ENCODE measurements at regions not wholly inside any gene's neighbourhood (a gene's known extent, or its start where the extent isn't known, plus 50 kb on each side); places are given as distances from the start of the nearest gene placed in this dataset.

DNA sequence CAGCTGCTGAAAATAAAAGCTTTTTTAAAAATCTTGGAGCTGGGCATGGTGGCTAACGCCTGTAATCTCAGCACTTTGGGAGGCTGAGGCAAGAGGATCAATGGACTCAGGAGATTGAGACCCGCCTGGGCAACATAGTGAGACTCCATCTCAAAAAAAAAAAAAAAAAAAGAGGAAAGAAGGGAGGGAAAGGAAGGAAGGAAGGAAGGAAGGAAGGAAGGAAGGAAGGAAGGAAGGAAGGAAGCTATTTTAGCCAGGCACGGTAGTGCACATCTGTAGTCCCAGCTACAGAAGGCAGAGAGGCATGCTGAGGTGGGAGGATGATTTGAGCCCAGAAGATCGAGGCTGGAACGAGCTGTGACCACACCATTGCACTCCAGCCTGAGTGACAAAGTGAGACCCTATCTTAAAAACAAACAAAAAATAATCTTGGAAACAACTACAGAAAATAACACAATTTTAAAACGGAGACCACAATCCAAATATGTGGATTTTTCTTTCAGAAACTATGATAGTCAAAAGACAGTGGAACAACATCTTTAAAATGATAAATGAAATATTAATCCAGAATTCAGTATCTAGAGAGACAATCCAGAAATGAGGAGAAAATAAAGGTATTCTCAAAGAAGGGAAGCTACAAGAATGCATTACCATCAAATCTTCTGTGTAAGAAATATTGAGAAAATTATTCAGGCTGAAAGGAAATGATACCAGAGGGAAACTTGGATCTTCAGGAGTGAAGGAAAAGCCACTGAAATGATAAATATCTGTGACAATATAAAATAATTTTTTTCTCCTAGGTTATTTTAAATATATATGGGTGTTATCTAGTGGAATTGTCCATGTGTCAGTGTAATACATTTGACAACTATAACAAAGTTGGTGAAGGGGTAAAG lies 182.0 kb downstream of the GPX5 start:
- DNase-seq (ENCODE audit: low spot score) = no peak

- DNase-seq (ENCODE audit: low spot score) = no peak
These were observed 184.0 kb downstream of the GPX5 start for GRCh38 chr6:28709478-28710349.

- no peak for DNase-seq (ENCODE audit: low spot score)
These were observed 184.9 kb downstream of the GPX5 start for GRCh38 chr6:28710466-28711191.

DNA sequence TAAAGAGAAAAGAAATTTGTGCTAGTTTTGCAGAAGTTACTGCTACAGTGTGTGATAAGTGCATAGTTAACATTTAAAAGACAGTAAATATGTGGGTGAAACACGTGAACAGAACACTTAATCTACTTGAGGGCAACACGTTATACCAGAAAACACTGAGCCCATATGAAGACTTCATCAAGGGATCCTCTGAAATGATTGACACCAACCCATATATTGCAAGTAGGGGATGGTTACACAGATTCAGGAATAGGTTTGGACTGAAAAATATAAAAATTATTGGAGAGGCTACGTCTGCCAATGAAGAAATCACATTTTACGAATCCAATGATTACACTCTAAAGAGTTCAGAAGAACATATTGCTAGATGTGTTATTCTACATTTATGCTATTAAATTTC lies 185.6 kb downstream of the GPX5 start:
- DNase-seq (ENCODE audit: low spot score) = no peak

DNA sequence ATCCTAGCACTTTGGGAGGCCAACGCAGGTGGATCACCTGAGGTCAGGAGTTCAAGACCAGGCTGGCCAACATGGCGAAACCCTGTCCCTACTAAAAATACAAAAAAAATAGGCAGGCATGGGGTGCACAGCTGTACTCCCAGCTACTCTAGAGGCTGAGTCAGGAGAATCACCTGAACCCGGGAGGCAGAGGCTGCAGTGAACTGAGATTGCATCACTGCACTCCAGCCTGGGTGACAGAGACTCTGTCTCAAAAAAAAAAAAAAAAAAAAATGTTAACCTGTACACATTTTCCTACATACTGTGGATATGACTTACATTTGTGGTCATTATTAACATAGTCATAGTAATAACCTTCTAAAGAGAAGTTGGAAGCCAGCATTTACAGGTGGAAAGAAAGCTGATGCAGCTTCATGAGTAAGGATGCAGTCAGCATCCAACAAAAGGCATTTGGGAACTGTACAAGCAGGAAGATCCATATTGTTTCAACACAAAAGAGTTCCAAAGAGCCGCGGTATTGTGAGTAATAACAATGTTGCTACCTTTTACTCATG lies 186.2 kb downstream of the GPX5 start:
- DNase-seq (ENCODE audit: low spot score) = no peak

DNA sequence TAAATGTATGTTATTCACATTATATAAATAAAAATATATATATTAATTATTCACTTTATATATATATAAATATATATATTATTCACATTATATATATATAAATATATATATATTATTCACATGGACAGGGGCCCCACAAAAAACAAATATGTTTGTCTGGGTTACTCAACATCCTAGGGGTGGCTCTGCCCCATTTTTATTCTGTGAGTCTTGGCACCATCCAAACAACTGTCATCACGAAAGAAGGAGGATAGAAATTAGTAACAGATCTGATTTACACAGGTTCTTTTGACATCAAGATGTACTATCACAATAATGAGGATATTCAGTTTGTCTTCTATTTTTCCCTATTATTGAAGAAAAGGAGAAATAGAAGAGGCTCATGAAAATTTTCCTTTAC lies 187.3 kb downstream of the GPX5 start:
- no peak for DNase-seq (ENCODE audit: low spot score)

GRCh38 chr6:28719275-28719940 lies 193.7 kb downstream of the GPX5 start:
- no peak for DNase-seq (ENCODE audit: low spot score)

- no peak for DNase-seq (ENCODE audit: low spot score)
These were observed 194.9 kb downstream of the GPX5 start for GRCh38 chr6:28720357-28721231.

DNA sequence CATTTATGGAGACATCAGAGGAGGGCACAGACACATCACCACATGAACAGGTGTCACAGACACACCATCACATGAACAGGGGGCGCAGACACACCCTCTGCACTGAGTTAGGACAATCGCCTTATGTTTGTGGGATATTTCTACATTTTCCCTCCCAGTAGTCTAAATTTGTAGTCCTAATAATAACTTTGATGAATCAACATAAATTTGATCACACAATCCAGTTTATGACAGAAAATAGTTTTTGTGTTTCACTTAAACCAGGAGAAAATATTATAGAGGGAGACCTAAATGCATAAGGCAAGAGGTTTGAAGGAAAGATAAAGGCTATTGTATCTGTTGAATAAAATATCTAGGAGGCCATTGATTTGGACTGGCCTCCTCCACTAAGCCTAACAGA lies 195.7 kb downstream of the GPX5 start:
- no peak for DNase-seq (ENCODE audit: low spot score)

GRCh38 chr6:28724395-28724794 lies 198.7 kb downstream of the GPX5 start:
- DNase-seq (ENCODE audit: low spot score) = no peak

DNA sequence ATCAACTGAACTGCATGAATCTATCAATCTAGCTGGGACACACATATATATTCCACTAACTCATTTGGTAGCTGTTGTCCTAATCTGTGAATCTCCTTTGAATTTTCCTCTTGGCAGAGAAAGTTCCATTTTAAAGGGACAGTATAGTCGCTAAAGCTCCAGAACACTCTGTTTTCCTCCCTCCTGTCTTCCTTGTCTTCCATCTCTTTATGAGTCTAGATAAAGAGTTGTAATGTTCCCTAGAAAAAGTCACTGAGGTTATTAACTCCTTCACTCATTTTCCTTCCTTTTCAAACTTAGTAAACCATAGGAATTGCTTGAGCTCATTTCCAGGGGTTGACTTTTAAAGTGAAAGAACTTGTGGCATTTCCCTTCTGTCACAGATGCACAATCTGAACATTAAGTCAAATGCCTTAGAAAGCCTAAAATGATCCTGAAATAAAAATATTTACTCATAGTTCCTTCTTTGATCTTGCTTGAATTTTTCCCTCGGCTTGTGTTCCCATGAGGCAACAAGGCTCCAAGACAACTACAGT lies 198.4 kb downstream of the TRIM27 start:
- no peak for DNase-seq (ENCODE audit: low spot score)

DNA sequence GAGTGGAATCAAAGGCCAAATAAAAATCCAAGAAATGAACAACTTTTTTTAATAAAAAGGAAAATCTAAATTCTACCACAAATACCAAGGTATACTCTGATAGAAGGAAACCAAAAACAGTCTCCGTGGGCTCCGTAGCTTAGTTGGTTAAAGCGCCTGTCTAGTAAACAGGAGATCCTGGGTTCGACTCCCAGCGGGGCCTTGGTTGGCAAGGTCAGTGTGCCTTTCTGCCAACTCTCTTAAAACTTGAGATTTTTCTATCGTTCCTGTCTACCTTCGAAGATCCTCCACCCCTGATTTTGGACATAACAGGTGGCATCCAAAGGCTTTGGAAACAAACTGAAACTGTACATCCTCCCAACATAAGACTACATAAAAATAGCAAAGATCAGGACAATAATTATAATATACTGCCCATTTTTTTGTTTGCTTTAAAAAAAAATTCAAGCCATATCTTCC lies 197.9 kb downstream of the TRIM27 start:
- no peak for DNase-seq (ENCODE audit: low spot score)

- DNase-seq (ENCODE audit: low spot score) = no peak
These were observed 197.0 kb downstream of the TRIM27 start for GRCh38 chr6:28726569-28727309.

DNA sequence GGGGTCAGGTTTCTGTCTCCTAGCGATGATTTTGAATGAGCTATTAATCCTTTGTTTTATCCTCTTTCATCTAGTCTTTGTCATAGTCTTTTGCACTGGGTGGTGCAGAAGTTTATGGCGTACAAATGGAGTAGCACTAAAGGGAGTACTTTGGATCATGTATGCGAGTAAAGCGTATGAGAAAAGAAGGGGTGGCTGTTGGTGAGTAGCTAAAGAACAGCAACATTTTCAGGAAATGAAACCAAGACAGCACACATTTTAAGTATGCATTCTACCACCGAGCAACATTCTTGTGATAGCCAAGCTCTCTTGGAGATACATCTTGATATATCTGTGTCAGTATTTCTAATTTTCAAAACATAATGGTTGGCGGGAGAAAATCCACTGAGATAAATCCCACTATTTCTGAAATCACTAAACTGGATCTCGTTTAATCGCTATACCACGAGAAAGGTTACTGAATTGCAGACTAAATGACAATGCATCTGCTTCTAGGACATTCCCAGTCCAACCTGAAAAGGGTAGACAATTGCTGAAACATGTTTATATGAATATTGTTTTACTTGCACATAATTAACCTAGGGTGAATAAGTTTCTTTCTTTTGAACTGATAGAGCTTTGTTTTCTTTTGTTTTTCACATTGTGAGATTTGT lies 196.1 kb downstream of the TRIM27 start:
- no peak for DNase-seq (ENCODE audit: low spot score)

GRCh38 chr6:28729501-28730402 lies 194.0 kb downstream of the TRIM27 start:
- no peak for DNase-seq (ENCODE audit: low spot score)

GRCh38 chr6:28732052-28732451 lies 191.7 kb downstream of the TRIM27 start:
- DNase-seq (ENCODE audit: low spot score) = no peak

- no peak for DNase-seq (ENCODE audit: low spot score)
These were observed 189.3 kb downstream of the TRIM27 start for GRCh38 chr6:28734443-28734959.

GRCh38 chr6:28736121-28736520 lies 187.7 kb downstream of the TRIM27 start:
- no peak for DNase-seq (ENCODE audit: low spot score)
